ENCODE measurements at regions not wholly inside any gene's neighbourhood (a gene's known extent, or its start where the extent isn't known, plus 50 kb on each side); places are given as distances from the start of the nearest gene placed in this dataset.

- H3K36me3 ChIP-seq = no peaks in the 10 kb centered on the region
- intact Hi-C loops (cut with DNase I) = no loop called here
- no peaks in the 10 kb centered on the region for H3K9me3 ChIP-seq
- DNase-seq (ENCODE audit: low spot score) = no peak
- 71% methylated on average over 4 of the region's 4 CpGs for WGBS
- H3K27ac ChIP-seq = no peak overlapping the region
- no peak for TF ChIP-seq POLR2AphosphoS5 (IDR thresholded peaks at IDR 0.05)
- no peak for TF ChIP-seq POLR2A (IDR thresholded peaks at IDR 0.05)
- no peak for TF ChIP-seq CTCF (IDR thresholded peaks at IDR 0.05)
- H3K27me3 ChIP-seq (replicated peaks; ENCODE audit: insufficient read depth) = no peaks in the 10 kb centered on the region
- no peak overlapping the region for H3K4me3 ChIP-seq
- H3K4me1 ChIP-seq (replicated peaks) = no peaks in the 10 kb centered on the region
These were observed 90.2 kb downstream of the FBXO4 start for GRCh38 chr5:42015254-42015653.

GRCh38 chr5:42015681-42016080 lies 90.6 kb downstream of the FBXO4 start:
- no peaks in the 10 kb centered on the region for H3K36me3 ChIP-seq
- H3K4me1 ChIP-seq (replicated peaks) = no peaks in the 10 kb centered on the region
- DNase-seq (ENCODE audit: low spot score) = no peak
- TF ChIP-seq CTCF (IDR thresholded peaks at IDR 0.05) = no peak
- no peak for TF ChIP-seq POLR2AphosphoS5 (IDR thresholded peaks at IDR 0.05)
- TF ChIP-seq POLR2A (IDR thresholded peaks at IDR 0.05) = no peak
- no peaks in the 10 kb centered on the region for H3K9me3 ChIP-seq
- no peak overlapping the region for H3K4me3 ChIP-seq
- WGBS = 92% methylated on average over 1 of the region's 1 CpG
- H3K27ac ChIP-seq = no peak overlapping the region
- H3K27me3 ChIP-seq (replicated peaks; ENCODE audit: insufficient read depth) = no peaks in the 10 kb centered on the region
- intact Hi-C loops (cut with DNase I) = no loop called here

- 48% methylated on average over 3 of the region's 3 CpGs for WGBS
- intact Hi-C loops (cut with DNase I) = no loop called here
These were observed 95.9 kb downstream of the FBXO4 start for GRCh38 chr5:42020788-42021530.

GRCh38 chr5:42021923-42022322 lies 96.8 kb downstream of the FBXO4 start:
- H3K27me3 ChIP-seq (replicated peaks; ENCODE audit: insufficient read depth) = no peaks in the 10 kb centered on the region
- WGBS = 39% methylated on average over 2 of the region's 2 CpGs
- no peaks in the 10 kb centered on the region for H3K9me3 ChIP-seq
- H3K27ac ChIP-seq = no peak overlapping the region
- no peaks in the 10 kb centered on the region for H3K36me3 ChIP-seq
- H3K4me3 ChIP-seq = no peak overlapping the region
- intact Hi-C loops (cut with DNase I) = no loop called here
- no peak for TF ChIP-seq CTCF (IDR thresholded peaks at IDR 0.05)
- TF ChIP-seq POLR2A (IDR thresholded peaks at IDR 0.05) = no peak
- no peak for TF ChIP-seq POLR2AphosphoS5 (IDR thresholded peaks at IDR 0.05)
- no peaks in the 10 kb centered on the region for H3K4me1 ChIP-seq (replicated peaks)
- DNase-seq (ENCODE audit: low spot score) = no peak

More at GRCh38 chr5:42020788-42021530, 95.9 kb downstream of the FBXO4 start:
- no peak for TF ChIP-seq POLR2A (IDR thresholded peaks at IDR 0.05)
- no peaks in the 10 kb centered on the region for H3K36me3 ChIP-seq
- H3K4me1 ChIP-seq (replicated peaks) = no peaks in the 10 kb centered on the region
- no peak overlapping the region for H3K27ac ChIP-seq
- no peak overlapping the region for H3K4me3 ChIP-seq
- no peaks in the 10 kb centered on the region for H3K9me3 ChIP-seq
- no peaks in the 10 kb centered on the region for H3K27me3 ChIP-seq (replicated peaks; ENCODE audit: insufficient read depth)
- no peak for DNase-seq (ENCODE audit: low spot score)

- intact Hi-C loops (cut with DNase I) = no loop called here
- TF ChIP-seq POLR2AphosphoS5 (IDR thresholded peaks at IDR 0.05) (no peak), POLR2A (IDR thresholded peaks at IDR 0.05) (no peak), CTCF (IDR thresholded peaks at IDR 0.05) (no peak)
- H3K4me3 ChIP-seq = no peak overlapping the region
- DNase-seq (ENCODE audit: low spot score) = no peak
- no peaks in the 10 kb centered on the region for H3K4me1 ChIP-seq (replicated peaks)
- H3K27ac ChIP-seq = no peak overlapping the region
- no peaks in the 10 kb centered on the region for H3K27me3 ChIP-seq (replicated peaks; ENCODE audit: insufficient read depth)
- H3K36me3 ChIP-seq = no peaks in the 10 kb centered on the region
- 72% methylated on average over 2 of the region's 2 CpGs for WGBS
- no peaks in the 10 kb centered on the region for H3K9me3 ChIP-seq
These were observed 97.4 kb downstream of the FBXO4 start for GRCh38 chr5:42022383-42022972.
